RWPE2 (cell line): ENCODE measurements at regions not wholly inside any gene's neighbourhood (a gene's known extent, or its start where the extent isn't known, plus 50 kb on each side); places are given as distances from the start of the nearest gene placed in this dataset.

Source experiments
- ATAC-seq: fragments of 200-7000 bp; cut with Tn5 transposase; 3 replicates; pipeline ENCODE4 v1.9.1; 2021; ENCODE audit warnings: low read depth
- DNase-seq: peaks from one replicate; pipeline ENCODE4 v3.0.0-alpha.2; 2020; ENCODE audit warnings: low spot score
- H3K27ac ChIP-seq: fragments of 450-650 bp; 2 replicates; pipeline ENCODE4 v1.5.1; 2017; ENCODE audit warnings: mild to moderate bottlenecking; ENCODE audit not compliant: poor library complexity, severe bottlenecking
- H3K27me3 ChIP-seq: fragments of 250-450 bp; sonication (Bioruptor Pico); 2 replicates; pipeline ENCODE4 v1.5.1; 2021; ENCODE audit warnings: mild to moderate bottlenecking, moderate library complexity; ENCODE audit not compliant: insufficient read depth, poor library complexity, severe bottlenecking
- H3K36me3 ChIP-seq: fragments of 250-450 bp; sonication (Bioruptor Pico); 2 replicates; pipeline ENCODE4 v1.5.1; 2020; ENCODE audit warnings: low read depth, mild to moderate bottlenecking, moderate library complexity
- H3K4me1 ChIP-seq: fragments of 250-450 bp; sonication (Bioruptor Pico); 2 replicates; pipeline ENCODE4 v1.5.1; 2021; ENCODE audit warnings: mild to moderate bottlenecking, moderate library complexity; ENCODE audit not compliant: insufficient read depth, poor library complexity, severe bottlenecking
- H3K4me3 ChIP-seq: fragments of 250-450 bp; sonication (Bioruptor Pico); 2 replicates; pipeline ENCODE4 v1.5.1; 2021; ENCODE audit warnings: mild to moderate bottlenecking, moderate library complexity; ENCODE audit not compliant: severe bottlenecking
- H3K9me3 ChIP-seq: fragments of 250-450 bp; sonication (Bioruptor Pico); 2 replicates; pipeline ENCODE4 v1.5.1; 2021; ENCODE audit warnings: mild to moderate bottlenecking, moderate library complexity; ENCODE audit not compliant: severe bottlenecking
- CTCF ChIP-seq: fragments of 450-650 bp; IDR thresholded peaks from one replicate; pipeline ENCODE4 v1.5.1; 2017; ENCODE audit warnings: mild to moderate bottlenecking, moderate library complexity; ENCODE audit not compliant: poor library complexity, severe bottlenecking

- ATAC-seq (no peak), DNase-seq (no peak)
- Histone ChIP-seq H3K27ac (no peak overlapping the region), H3K9me3 (no peaks in the 10 kb centered on the region), H3K27me3 (no peaks in the 10 kb centered on the region), H3K36me3 (no peaks in the 10 kb centered on the region), H3K4me1 (no peaks in the 10 kb centered on the region), H3K4me3 (no peak overlapping the region)
- no peak for TF ChIP-seq CTCF
Measured at GRCh38 chr11:100467821-100468508, 219.1 kb upstream of the ARHGAP42 start.

GRCh38 chr11:100469835-100470234 lies 217.3 kb upstream of the ARHGAP42 start:
- Histone ChIP-seq H3K4me3 (no peak overlapping the region), H3K36me3 (no peaks in the 10 kb centered on the region), H3K27me3 (no peaks in the 10 kb centered on the region), H3K4me1 (no peaks in the 10 kb centered on the region), H3K9me3 (no peaks in the 10 kb centered on the region), H3K27ac (no peak overlapping the region)
- ATAC-seq (no peak), DNase-seq (no peak)
- no peak for TF ChIP-seq CTCF

- no peak for TF ChIP-seq CTCF
- Histone ChIP-seq H3K27ac (no peak overlapping the region), H3K4me1 (no peaks in the 10 kb centered on the region), H3K4me3 (no peak overlapping the region), H3K9me3 (no peaks in the 10 kb centered on the region), H3K27me3 (no peaks in the 10 kb centered on the region), H3K36me3 (no peaks in the 10 kb centered on the region)
- no peak for ATAC-seq
- DNase-seq: no peak
Measured at GRCh38 chr11:100472727-100473389, 214.2 kb upstream of the ARHGAP42 start.

- DNase-seq (no peak), ATAC-seq (no peak)
- no peaks in the 10 kb centered on the region for H3K4me1 ChIP-seq
- no peaks in the 10 kb centered on the region for H3K36me3 ChIP-seq
- no peak overlapping the region for H3K27ac ChIP-seq
- no peak for TF ChIP-seq CTCF
- no peaks in the 10 kb centered on the region for H3K27me3 ChIP-seq
- H3K9me3 ChIP-seq: no peaks in the 10 kb centered on the region
- H3K4me3 ChIP-seq: no peak overlapping the region
Measured at GRCh38 chr11:100473390-100473740, 213.7 kb upstream of the ARHGAP42 start.

- no peak for DNase-seq
- H3K27ac ChIP-seq: no peak overlapping the region
- peak; percentile 90 for ATAC-seq
- no peak overlapping the region for H3K4me3 ChIP-seq
- no peaks in the 10 kb centered on the region for H3K36me3 ChIP-seq
- H3K9me3 ChIP-seq: no peaks in the 10 kb centered on the region
- TF ChIP-seq CTCF: no peak
- no peaks in the 10 kb centered on the region for H3K4me1 ChIP-seq
- H3K27me3 ChIP-seq: no peaks in the 10 kb centered on the region
Measured at GRCh38 chr11:100484948-100485347, 202.1 kb upstream of the ARHGAP42 start.
